SU-DHL-6 (cell line): ENCODE measurements at regions not wholly inside any gene's neighbourhood (a gene's known extent, or its start where the extent isn't known, plus 50 kb on each side); places are given as distances from the start of the nearest gene placed in this dataset.
"Not testable (repeated sequence)": the region's sequence is repeated elsewhere in the genome, so short reads cannot be mapped to it uniquely, and the experiment has no call there.

ENCODE experiments used
- CTCF ChIP-seq: fragments of 200-600 bp; sonication (generic); IDR thresholded peaks from one replicate; pipeline ENCODE4 v1.5.1; 2017; ENCODE audit warnings: antibody characterized with exemption, mild to moderate bottlenecking, low read length, moderate library complexity; ENCODE audit not compliant: insufficient read depth, poor library complexity, severe bottlenecking
- EZH2phosphoT487 ChIP-seq: fragments of 200-600 bp; sonication (generic), shearing (Covaris generic); conservative IDR thresholded peaks from 2 replicates; pipeline ENCODE4 v1.6.1; 2018; ENCODE audit warnings: mild to moderate bottlenecking, antibody characterized with exemption, low read length, moderate library complexity, mixed read lengths

GRCh38 chr6:8846680-8847079 is 411.3 kb upstream of the SLC35B3 start:
- TF ChIP-seq CTCF, EZH2phosphoT487: not testable (repeated sequence)
